Endothelial cell of umbilical vein (primary cell): ENCODE measurements at regions not wholly inside any gene's neighbourhood (a gene's known extent, or its start where the extent isn't known, plus 50 kb on each side); places are given as distances from the start of the nearest gene placed in this dataset.
A peak's percentile ranks its signal among the peaks of the same experiment; 100 is the strongest.

Source experiments
- BruUV-seq: library from RNA; stranded (reverse); fragments of 400-500 nt; replicated peaks from 2 replicates; lab custom pipeline; 2021; lab: Mats Ljungman, UMichigan
- CTCF ChIA-PET: fragments of 300-600, 350-600 bp; sonication (Branson Sonifier 250); formaldehyde crosslinking; loops from one replicate; lab custom pipeline; 2021; ENCODE audit warnings: antibody characterized with exemption, inconsistent platforms; lab: Charles Lee
- POLR2A ChIA-PET: fragments of 300-600, 350-600 bp; sonication (Branson Sonifier 250); formaldehyde crosslinking; loops from one replicate; lab custom pipeline; 2021; ENCODE audit warnings: antibody characterized with exemption, inconsistent platforms; lab: Charles Lee
- DNase-seq: peaks from one replicate; pipeline ENCODE4 v3.0.0-alpha.2; 2011; ENCODE audit warnings: low read depth, low spot score
- FAIRE-seq: peaks from 2 replicates; lab custom pipeline; 2011; peaks lifted over from hg19 to GRCh38; lab: Jason Lieb, UNC
- H2AFZ ChIP-seq: 2 replicates; pipeline ENCODE4 v1.6.0; 2012; ENCODE audit warnings: low read depth, low read length, control low read depth, inconsistent platforms
- H3K27ac ChIP-seq: 2 replicates; pipeline ENCODE4 v1.5.1; 2011; ENCODE audit warnings: low read depth, mild to moderate bottlenecking, control low read depth, low read length, moderate library complexity; ENCODE audit not compliant: insufficient read depth
- H3K27me3 ChIP-seq, 2 experiments: 2 replicates each; pipeline versions ENCODE4 v1.6.0 to v1.6.1; 2011; ENCODE audit warnings: low read length in 2 of 2, mixed read lengths in 1 of 2; ENCODE audit not compliant: control insufficient read depth in 2 of 2, insufficient read depth in 2 of 2
- H3K36me3 ChIP-seq, 2 experiments: 2 replicates in 1 of 2; 3 replicates in 1 of 2; pipeline ENCODE4 v1.5.1; 2011; ENCODE audit warnings: low read length in 2 of 2, mild to moderate bottlenecking in 1 of 2, moderate library complexity in 1 of 2; ENCODE audit not compliant: control insufficient read depth in 2 of 2, insufficient read depth in 2 of 2; ENCODE audit errors: extremely low read depth in 1 of 2
- H3K4me1 ChIP-seq: 3 replicates; pipeline ENCODE4 v1.5.1; 2011; ENCODE audit warnings: mild to moderate bottlenecking, low read length; ENCODE audit not compliant: control insufficient read depth, insufficient read depth; ENCODE audit errors: extremely low read depth
- H3K4me2 ChIP-seq: 2 replicates; pipeline ENCODE4 v1.6.1; 2011; ENCODE audit warnings: low read length, control low read depth, mixed read lengths; ENCODE audit not compliant: insufficient read depth
- H3K4me3 ChIP-seq, 3 experiments: fragments of 200-600 bp in 1 of 3; sonication (generic), shearing (Covaris generic) in 1 of 3; replicated peaks in 1 of 3; 2 replicates each; pipeline ENCODE4 v1.5.1; 2011 to 2016; ENCODE audit warnings: control low read depth in 3 of 3, low read length in 3 of 3, mild to moderate bottlenecking in 2 of 3, inconsistent platforms in 1 of 3, low read depth in 1 of 3, moderate library complexity in 1 of 3; ENCODE audit not compliant: insufficient read depth in 1 of 3
- H3K79me2 ChIP-seq: 2 replicates; pipeline ENCODE4 v1.6.0; 2012; ENCODE audit warnings: low read length, inconsistent platforms; ENCODE audit not compliant: control insufficient read depth, insufficient read depth
- H3K9ac ChIP-seq: replicated peaks from 2 replicates; pipeline ENCODE3; 2011; ENCODE audit warnings: low read length, control low read depth; ENCODE audit not compliant: insufficient read depth; ENCODE audit errors: extremely low read depth
- H3K9me1 ChIP-seq: replicated peaks from 3 replicates; pipeline ENCODE4 v1.6.0; 2011; ENCODE audit warnings: mild to moderate bottlenecking, low read length; ENCODE audit not compliant: control insufficient read depth, insufficient read depth; ENCODE audit errors: extremely low read depth
- H3K9me3 ChIP-seq: replicated peaks from 2 replicates; pipeline ENCODE4 v1.5.1; 2012; ENCODE audit warnings: low read length, inconsistent platforms; ENCODE audit not compliant: control insufficient read depth, insufficient read depth
- H4K20me1 ChIP-seq: replicated peaks from 2 replicates; pipeline ENCODE3; 2011; ENCODE audit warnings: mild to moderate bottlenecking, low read length; ENCODE audit not compliant: control insufficient read depth, insufficient read depth; ENCODE audit errors: extremely low read depth
- CTCF ChIP-seq, 2 donors: IDR thresholded peaks; 1 replicate in 1 of 2; 2 replicates in 1 of 2; pipeline ENCODE4 v1.5.1; 2011; ENCODE audit warnings: low read length in 2 of 2, mild to moderate bottlenecking in 2 of 2, moderate library complexity in 2 of 2, control low read depth in 1 of 2, inconsistent platforms in 1 of 2, low read depth in 1 of 2; ENCODE audit not compliant: insufficient read depth in 1 of 2; ENCODE audit errors: extremely low read depth in 1 of 2
- EZH2 ChIP-seq: IDR thresholded peaks from 2 replicates; pipeline ENCODE4 v1.6.1; 2012; ENCODE audit warnings: borderline replicate concordance, low read depth, mild to moderate bottlenecking, moderate library complexity, low read length, inconsistent platforms; ENCODE audit not compliant: severe bottlenecking
- FOS ChIP-seq: IDR thresholded peaks from 2 replicates; pipeline ENCODE4 v1.6.1; 2011; ENCODE audit warnings: mild to moderate bottlenecking, low read length, moderate library complexity, borderline replicate concordance; ENCODE audit not compliant: insufficient read depth
- GATA2 ChIP-seq: IDR thresholded peaks from 2 replicates; pipeline ENCODE4 v1.7.0; 2011; ENCODE audit warnings: low read depth, mild to moderate bottlenecking, moderate library complexity, mixed read lengths, low read length; ENCODE audit not compliant: insufficient read length, insufficient read depth
- JUN ChIP-seq: IDR thresholded peaks from 2 replicates; pipeline ENCODE4 v1.6.1; 2011; ENCODE audit warnings: borderline replicate concordance, low read depth; ENCODE audit not compliant: insufficient read length, insufficient read depth
- MAX ChIP-seq: IDR thresholded peaks from 2 replicates; pipeline ENCODE4 v1.6.1; 2011; ENCODE audit not compliant: insufficient read depth, insufficient read length
- MYC ChIP-seq: IDR thresholded peaks from one replicate; pipeline ENCODE4 v1.6.1; 2011; ENCODE audit warnings: mild to moderate bottlenecking, low read depth, low read length
- POLR2A ChIP-seq: IDR thresholded peaks from 2 replicates; pipeline ENCODE4 v1.6.1; 2012; ENCODE audit warnings: low read depth, mild to moderate bottlenecking, control low read depth, low read length
- POLR2AphosphoS5 ChIP-seq: IDR thresholded peaks from 2 replicates; pipeline ENCODE4 v1.6.1; 2012; ENCODE audit warnings: low read depth, mild to moderate bottlenecking, control low read depth, low read length, moderate library complexity; ENCODE audit not compliant: insufficient read depth
- dilution Hi-C: fragments of 300-500 bp; cut with MboI; formaldehyde crosslinking; loops from one replicate; pipeline ENCODE4 v1.15.0; 2019; ENCODE audit warnings: low sequenced_read_pairs; ENCODE audit not compliant: extremely low pct_ligation_motif_present
- intact Hi-C: fragments of 100-400 bp; cut with micrococcal nuclease; formaldehyde crosslinking; loops from one replicate; pipeline ENCODE4 v1.10.0; 2022

DNA sequence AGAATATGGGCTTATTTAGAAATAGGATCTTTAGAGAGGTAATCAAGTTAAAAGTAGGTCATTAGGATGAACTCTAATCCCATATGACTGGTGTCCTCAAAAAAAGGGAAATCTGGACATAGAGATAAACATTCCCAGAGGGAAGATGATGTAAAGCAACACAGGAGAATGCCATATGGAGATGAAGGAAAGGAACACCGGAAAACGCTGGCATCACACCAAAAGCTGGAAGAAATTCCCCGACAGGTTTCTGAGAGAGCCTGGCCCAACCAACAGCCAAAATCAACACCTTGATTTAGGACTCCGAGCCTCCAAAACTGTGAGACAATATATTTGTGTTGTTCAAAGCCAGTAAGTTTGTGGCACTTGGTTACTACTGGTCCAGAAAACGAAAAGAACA is 296.7 kb downstream of the DSEL start:
- CTCF ChIA-PET = interaction anchor here (4.1 kb wide), 1 partner anchor 1441 kb away, joined by 17 read pairs; no protein-coding TSS in a partner anchor
- dilution Hi-C loops = no loop called here
- no peaks in the 10 kb centered on the region for H4K20me1 ChIP-seq
- no peaks in the 10 kb centered on the region for H3K79me2 ChIP-seq
- H3K9ac ChIP-seq = no peak overlapping the region
- H3K4me3 ChIP-seq = no peak overlapping the region
- no peak overlapping the region for H3K4me2 ChIP-seq
- intact Hi-C loops = loop anchor here (1.0 to 5.0 kb wide), 2 partner anchors 1515 to 1622 kb away; no protein-coding TSS in a partner anchor
- H3K4me1 ChIP-seq = no peaks in the 10 kb centered on the region
- FAIRE-seq (no peak), DNase-seq (peak; percentile 69)
- no TSS peak for BruUV-seq
- no peaks in the 10 kb centered on the region for H3K9me1 ChIP-seq
- H3K27ac ChIP-seq = no peak overlapping the region
- H2AFZ ChIP-seq = no peak overlapping the region
- POLR2A ChIA-PET = no interaction called here
- H3K27me3 ChIP-seq = no peaks in the 10 kb centered on the region
- no peaks in the 10 kb centered on the region for H3K36me3 ChIP-seq
- no peaks in the 10 kb centered on the region for H3K9me3 ChIP-seq
- no peak for TF ChIP-seq POLR2A
- no peak for TF ChIP-seq MYC
- TF ChIP-seq EZH2 = no peak
- TF ChIP-seq GATA2 = no peak
- TF ChIP-seq CTCF (IDR thresholded peaks at IDR 0.05; ENCODE audit: extremely low read depth in 1 of 2, insufficient read depth in 1 of 2, low read depth in 1 of 2, low read length in 2 of 2) = no peak
- no peak for TF ChIP-seq MAX
- no peak for TF ChIP-seq POLR2AphosphoS5
- no peak for TF ChIP-seq JUN
- TF ChIP-seq FOS = no peak
